ENCODE measurements at regions not wholly inside any gene's neighbourhood (a gene's known extent, or its start where the extent isn't known, plus 50 kb on each side); places are given as distances from the start of the nearest gene placed in this dataset.

DNA sequence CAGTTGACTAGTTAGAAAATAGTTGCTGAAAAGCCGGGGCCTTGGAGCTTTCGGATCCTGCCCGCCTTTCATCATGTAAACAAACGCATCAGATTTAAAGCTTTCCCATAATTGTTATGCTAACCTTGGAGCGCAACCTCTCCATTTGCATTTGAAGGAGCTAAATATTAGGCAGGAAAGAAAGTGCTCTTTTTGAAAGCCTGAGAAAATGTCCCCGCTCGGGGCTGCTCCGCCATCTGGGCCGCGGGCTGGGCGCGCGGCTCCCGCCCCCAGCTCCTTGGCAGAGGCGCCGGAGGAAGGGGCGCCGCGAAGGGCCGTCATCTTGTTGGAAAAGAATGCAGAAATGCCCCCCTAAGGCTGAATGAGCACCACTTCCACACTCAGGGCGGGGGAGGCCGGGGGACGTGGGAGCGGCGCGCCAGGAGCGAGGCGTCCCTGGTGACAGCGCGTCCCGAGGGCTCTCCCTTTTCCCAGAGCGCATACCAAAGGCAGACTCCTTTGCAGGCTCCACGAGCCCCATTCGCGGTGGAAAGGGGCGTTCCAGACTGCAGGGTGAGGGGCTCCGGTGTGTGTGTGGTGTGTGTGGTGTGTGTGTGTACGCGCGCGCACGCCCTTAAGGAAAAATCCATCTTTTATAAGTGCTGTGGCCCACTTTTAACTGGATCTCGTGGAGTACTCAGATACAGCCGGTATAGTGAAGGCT, 145.6 kb upstream of the ID4 start:
- H3K27ac ChIP-seq = no peak overlapping the region
- no peaks in the 10 kb centered on the region for H4K20me1 ChIP-seq (ENCODE audit: insufficient read depth)
- no peaks in the 10 kb centered on the region for H3F3A ChIP-seq (ENCODE audit: insufficient read depth, low read depth)
- no peak overlapping the region for H3K4me2 ChIP-seq
- no peaks in the 10 kb centered on the region for H3K36me3 ChIP-seq (ENCODE audit: low read depth)
- POLR2A ChIA-PET (ENCODE audit: unreplicated experiment) = interaction anchor here (0.6 kb wide), 1 partner anchor 70 kb away, joined by 5 read pairs; no protein-coding TSS in a partner anchor
- CTCF ChIA-PET = no interaction called here
- DNase-seq = no peak
- H3K4me1 ChIP-seq (replicated peaks; ENCODE audit: insufficient read depth) = no peaks in the 10 kb centered on the region
- no TSS peak for BruUV-seq (replicated peaks)
- no peaks in the 10 kb centered on the region for H3K79me2 ChIP-seq (ENCODE audit: low read depth)
- H2AFZ ChIP-seq = no peak overlapping the region
- TF ChIP-seq EZH2 (IDR thresholded peaks at IDR 0.05; ENCODE audit: low read depth) = no peak
- TF ChIP-seq, protein P1, sequence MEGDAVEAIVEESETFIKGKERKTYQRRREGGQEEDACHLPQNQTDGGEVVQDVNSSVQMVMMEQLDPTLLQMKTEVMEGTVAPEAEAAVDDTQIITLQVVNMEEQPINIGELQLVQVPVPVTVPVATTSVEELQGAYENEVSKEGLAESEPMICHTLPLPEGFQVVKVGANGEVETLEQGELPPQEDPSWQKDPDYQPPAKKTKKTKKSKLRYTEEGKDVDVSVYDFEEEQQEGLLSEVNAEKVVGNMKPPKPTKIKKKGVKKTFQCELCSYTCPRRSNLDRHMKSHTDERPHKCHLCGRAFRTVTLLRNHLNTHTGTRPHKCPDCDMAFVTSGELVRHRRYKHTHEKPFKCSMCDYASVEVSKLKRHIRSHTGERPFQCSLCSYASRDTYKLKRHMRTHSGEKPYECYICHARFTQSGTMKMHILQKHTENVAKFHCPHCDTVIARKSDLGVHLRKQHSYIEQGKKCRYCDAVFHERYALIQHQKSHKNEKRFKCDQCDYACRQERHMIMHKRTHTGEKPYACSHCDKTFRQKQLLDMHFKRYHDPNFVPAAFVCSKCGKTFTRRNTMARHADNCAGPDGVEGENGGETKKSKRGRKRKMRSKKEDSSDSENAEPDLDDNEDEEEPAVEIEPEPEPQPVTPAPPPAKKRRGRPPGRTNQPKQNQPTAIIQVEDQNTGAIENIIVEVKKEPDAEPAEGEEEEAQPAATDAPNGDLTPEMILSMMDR (conservative IDR thresholded peaks at IDR 0.05) = no peak
- no peak overlapping the region for H3K4me3 ChIP-seq
- H3K9me2 ChIP-seq (ENCODE audit: insufficient read depth) = no peaks in the 10 kb centered on the region
- H3K27me3 ChIP-seq (ENCODE audit: insufficient read depth, low read depth) = no peaks in the 10 kb centered on the region
- no peaks in the 10 kb centered on the region for H3K9me3 ChIP-seq (ENCODE audit: insufficient read depth, low read depth)
- intact Hi-C loops (cut with micrococcal nuclease; ENCODE audit: unreplicated experiment) = no loop called here

DNA sequence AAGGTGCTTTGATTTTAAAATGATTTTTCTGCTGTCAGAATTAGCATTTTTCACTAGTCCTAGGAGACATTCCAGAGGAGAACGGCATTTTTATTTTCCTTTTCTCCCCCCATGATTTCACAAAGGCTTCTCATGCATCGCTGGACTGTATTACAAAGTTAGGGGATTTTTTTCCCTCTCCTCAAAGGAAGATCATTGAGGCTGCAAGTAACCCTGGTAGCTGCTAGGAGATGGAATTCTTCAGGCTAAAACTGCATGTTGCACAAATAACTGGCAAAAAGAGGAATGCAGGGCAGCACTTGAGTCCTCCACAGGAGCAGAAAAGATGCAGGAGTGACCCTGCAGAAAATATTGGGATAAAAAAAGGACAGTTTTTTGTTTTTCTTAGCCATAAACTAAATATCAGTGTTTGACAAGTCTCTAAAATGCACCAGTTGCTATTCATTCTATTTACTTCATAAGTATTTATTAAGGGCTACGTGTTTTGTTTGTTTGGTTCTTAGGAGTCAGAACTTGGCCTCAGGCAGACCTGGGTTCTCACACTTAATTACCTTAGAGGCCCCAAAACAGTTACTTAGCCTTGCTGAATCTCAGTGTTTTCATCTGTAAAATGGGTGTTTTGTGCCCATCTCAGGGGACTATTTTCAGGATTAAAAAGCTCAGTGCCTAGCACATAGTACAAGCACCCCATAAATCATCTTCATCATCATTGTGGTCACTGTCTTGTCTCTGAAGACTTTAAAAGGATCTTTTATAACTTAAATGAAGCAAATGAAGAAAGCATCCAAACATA, 144.5 kb upstream of the ID4 start:
- Histone ChIP-seq H3K36me3 (ENCODE audit: low read depth) (no peaks in the 10 kb centered on the region), H3K9me3 (ENCODE audit: insufficient read depth, low read depth) (no peaks in the 10 kb centered on the region), H2AFZ (no peak overlapping the region), H3F3A (ENCODE audit: insufficient read depth, low read depth) (no peaks in the 10 kb centered on the region), H3K4me1 (replicated peaks; ENCODE audit: insufficient read depth) (no peaks in the 10 kb centered on the region), H3K27ac (no peak overlapping the region), H3K4me2 (no peak overlapping the region), H3K9me2 (ENCODE audit: insufficient read depth) (no peaks in the 10 kb centered on the region), H4K20me1 (ENCODE audit: insufficient read depth) (no peaks in the 10 kb centered on the region), H3K4me3 (no peak overlapping the region), H3K79me2 (ENCODE audit: low read depth) (no peaks in the 10 kb centered on the region), H3K27me3 (ENCODE audit: insufficient read depth, low read depth) (no peaks in the 10 kb centered on the region)
- intact Hi-C loops (cut with micrococcal nuclease; ENCODE audit: unreplicated experiment) = no loop called here
- ChIA-PET CTCF (no interaction called here), POLR2A (ENCODE audit: unreplicated experiment) (interaction anchor here (0.6 kb wide), 1 partner anchor 69 kb away, joined by 5 read pairs; no protein-coding TSS in a partner anchor)
- DNase-seq = no peak
- no peak for TF ChIP-seq EZH2 (IDR thresholded peaks at IDR 0.05; ENCODE audit: low read depth)
- TF ChIP-seq, protein P1 (conservative IDR thresholded peaks at IDR 0.05) = no peak
- no TSS peak for BruUV-seq (replicated peaks)

DNA sequence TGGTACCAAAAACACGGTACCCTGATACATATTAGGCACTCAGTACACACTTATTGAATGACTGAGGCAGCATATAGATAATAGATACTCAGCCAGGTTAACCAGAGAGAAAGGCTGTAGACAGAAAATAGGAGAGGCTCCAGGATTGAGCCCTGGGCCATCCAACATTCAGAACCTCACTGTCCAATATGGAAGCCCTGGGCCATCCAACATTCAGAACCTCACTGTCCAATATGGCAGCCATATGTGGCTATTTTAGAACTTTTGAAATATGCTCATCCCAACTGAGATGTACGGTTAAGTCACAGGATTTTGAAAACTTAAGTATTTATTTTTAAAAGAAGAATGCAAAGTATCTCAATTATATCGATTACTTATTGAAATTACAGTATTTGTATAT, 142.5 kb upstream of the ID4 start:
- Histone ChIP-seq H3K27ac (no peak overlapping the region), H3K4me1 (replicated peaks; ENCODE audit: insufficient read depth) (no peaks in the 10 kb centered on the region), H3K27me3 (ENCODE audit: insufficient read depth, low read depth) (no peaks in the 10 kb centered on the region), H3K36me3 (ENCODE audit: low read depth) (no peaks in the 10 kb centered on the region), H3K79me2 (ENCODE audit: low read depth) (no peaks in the 10 kb centered on the region), H3K9me2 (ENCODE audit: insufficient read depth) (no peaks in the 10 kb centered on the region), H3K9me3 (ENCODE audit: insufficient read depth, low read depth) (no peaks in the 10 kb centered on the region), H3K4me2 (no peak overlapping the region), H3F3A (ENCODE audit: insufficient read depth, low read depth) (no peaks in the 10 kb centered on the region), H4K20me1 (ENCODE audit: insufficient read depth) (no peaks in the 10 kb centered on the region), H3K4me3 (no peak overlapping the region), H2AFZ (no peak overlapping the region)
- TF ChIP-seq, protein P1 (conservative IDR thresholded peaks at IDR 0.05) = no peak
- TF ChIP-seq EZH2 (IDR thresholded peaks at IDR 0.05; ENCODE audit: low read depth) = no peak
- no TSS peak for BruUV-seq (replicated peaks)
- intact Hi-C loops (cut with micrococcal nuclease; ENCODE audit: unreplicated experiment) = no loop called here
- no peak for DNase-seq
- ChIA-PET CTCF (no interaction called here), POLR2A (ENCODE audit: unreplicated experiment) (no interaction called here)

All from PC-9 (cell line).